Keratinocyte (primary cell): ENCODE measurements at regions not wholly inside any gene's neighbourhood (a gene's known extent, or its start where the extent isn't known, plus 50 kb on each side); places are given as distances from the start of the nearest gene placed in this dataset.

Source experiments
- DNase-seq: peaks from one replicate; pipeline ENCODE4 v3.0.0-alpha.2; 2011; ENCODE audit warnings: low read depth, missing footprints, low spot score
- FAIRE-seq: peaks from 2 replicates; lab custom pipeline; 2011; peaks lifted over from hg19 to GRCh38; lab: Jason Lieb, UNC
- H2AFZ ChIP-seq: 2 replicates; pipeline ENCODE4 v1.6.0; 2012; ENCODE audit warnings: low read length, control low read depth, inconsistent platforms; ENCODE audit not compliant: control insufficient read depth
- H3K27ac ChIP-seq: 2 replicates; pipeline ENCODE4 v1.5.1; 2011; ENCODE audit warnings: low read length; ENCODE audit not compliant: control insufficient read depth, insufficient read depth
- H3K27me3 ChIP-seq: 3 replicates; pipeline ENCODE4 v1.6.0; 2011; ENCODE audit warnings: low read length; ENCODE audit not compliant: control insufficient read depth, insufficient read depth; ENCODE audit errors: extremely low read depth
- H3K36me3 ChIP-seq, 2 experiments: 2 replicates in 1 of 2; 3 replicates in 1 of 2; pipeline ENCODE4 v1.5.1; 2011; ENCODE audit warnings: low read length in 2 of 2, mild to moderate bottlenecking in 1 of 2; ENCODE audit not compliant: control insufficient read depth in 2 of 2, insufficient read depth in 2 of 2; ENCODE audit errors: extremely low read depth in 1 of 2
- H3K4me1 ChIP-seq: 3 replicates; pipeline ENCODE4 v1.5.1; 2011; ENCODE audit warnings: low read length; ENCODE audit not compliant: control insufficient read depth, insufficient read depth; ENCODE audit errors: extremely low read depth
- H3K4me2 ChIP-seq: 3 replicates; pipeline ENCODE4 v1.6.0; 2011; ENCODE audit warnings: low read depth, low read length; ENCODE audit not compliant: control insufficient read depth, insufficient read depth; ENCODE audit errors: extremely low read depth
- H3K4me3 ChIP-seq, 3 experiments: fragments of 200-600 bp in 1 of 3; sonication (generic) in 1 of 3; 2 replicates in 2 of 3; 3 replicates in 1 of 3; pipeline ENCODE4 v1.5.1; 2011 to 2016; ENCODE audit warnings: low read length in 3 of 3, mild to moderate bottlenecking in 3 of 3, control low read depth in 2 of 3, inconsistent platforms in 1 of 3, low read depth in 1 of 3, mixed read lengths in 1 of 3, mixed run types in 1 of 3, moderate library complexity in 1 of 3; ENCODE audit not compliant: control insufficient read depth in 2 of 3, insufficient read depth in 2 of 3; ENCODE audit errors: extremely low read depth in 1 of 3
- H3K79me2 ChIP-seq: 2 replicates; pipeline ENCODE4 v1.6.0; 2012; ENCODE audit warnings: low read length; ENCODE audit not compliant: control insufficient read depth, insufficient read depth
- H3K9ac ChIP-seq: 3 replicates; pipeline ENCODE4 v1.6.0; 2011; ENCODE audit warnings: low read length; ENCODE audit not compliant: control insufficient read depth, insufficient read depth; ENCODE audit errors: extremely low read depth
- H3K9me1 ChIP-seq: 3 replicates; pipeline ENCODE4 v1.6.0; 2011; ENCODE audit warnings: low read length; ENCODE audit not compliant: control insufficient read depth, insufficient read depth; ENCODE audit errors: extremely low read depth
- H3K9me3 ChIP-seq: 2 replicates; pipeline ENCODE4 v1.5.1; 2012; ENCODE audit warnings: low read depth, low read length; ENCODE audit not compliant: control insufficient read depth
- H4K20me1 ChIP-seq: 3 replicates; pipeline ENCODE4 v1.6.0; 2011; ENCODE audit warnings: low read length; ENCODE audit not compliant: control insufficient read depth, insufficient read depth; ENCODE audit errors: extremely low read depth
- CTCF ChIP-seq, 3 experiments: IDR thresholded peaks in 1 of 3; conservative IDR thresholded peaks in 1 of 3; optimal IDR thresholded peaks in 1 of 3; 2 replicates in 2 of 3; 3 replicates in 1 of 3; pipeline versions ENCODE3 to v1.5.1; 2011; ENCODE audit warnings: low read length in 3 of 3, mild to moderate bottlenecking in 3 of 3, moderate library complexity in 2 of 3, control low read depth in 1 of 3, inconsistent platforms in 1 of 3; ENCODE audit not compliant: insufficient read depth in 2 of 3; ENCODE audit errors: extremely low read depth in 1 of 3
- EZH2 ChIP-seq: IDR thresholded peaks from one replicate; pipeline ENCODE4 v1.6.1; 2012; ENCODE audit warnings: inconsistent platforms, mild to moderate bottlenecking, low read length, moderate library complexity
- dilution Hi-C: fragments of 300-500 bp; cut with MboI; formaldehyde crosslinking; loops from one replicate; pipeline ENCODE4 v1.7.0; 2020; ENCODE audit warnings: low sequenced_read_pairs; ENCODE audit not compliant: extremely low pct_ligation_motif_present

- H3K79me2 ChIP-seq: no peaks in the 10 kb centered on the region
- H3K9me1 ChIP-seq: no peaks in the 10 kb centered on the region
- dilution Hi-C loops: no loop called here
- no peak overlapping the region for H3K4me3 ChIP-seq
- no peak overlapping the region for H2AFZ ChIP-seq
- no peak overlapping the region for H3K9ac ChIP-seq
- no peak overlapping the region for H3K27ac ChIP-seq
- no peaks in the 10 kb centered on the region for H3K9me3 ChIP-seq
- TF ChIP-seq EZH2 (no peak), CTCF (optimal IDR thresholded peaks at IDR 0.05 in 1 of 3, IDR thresholded peaks at IDR 0.05 in 1 of 3, conservative IDR thresholded peaks at IDR 0.05 in 1 of 3; ENCODE audit: extremely low read depth in 1 of 3, insufficient read depth in 2 of 3, low read length in 3 of 3) (no peak)
- DNase-seq (no peak), FAIRE-seq (no peak)
- H3K4me1 ChIP-seq: no peaks in the 10 kb centered on the region
- no peaks in the 10 kb centered on the region for H4K20me1 ChIP-seq
- no peaks in the 10 kb centered on the region for H3K36me3 ChIP-seq
- no peaks in the 10 kb centered on the region for H3K27me3 ChIP-seq
- no peak overlapping the region for H3K4me2 ChIP-seq
These were observed 234.6 kb upstream of the CDH19 start for GRCh38 chr18:66838340-66838987.

GRCh38 chr18:66833646-66834045 is 229.8 kb upstream of the CDH19 start:
- Histone ChIP-seq H3K4me2 (no peak overlapping the region), H3K79me2 (no peaks in the 10 kb centered on the region), H3K9me1 (no peaks in the 10 kb centered on the region), H3K27ac (no peak overlapping the region), H3K4me3 (no peak overlapping the region), H4K20me1 (no peaks in the 10 kb centered on the region), H3K9me3 (no peaks in the 10 kb centered on the region), H3K4me1 (no peaks in the 10 kb centered on the region), H2AFZ (no peak overlapping the region), H3K27me3 (no peaks in the 10 kb centered on the region), H3K36me3 (no peaks in the 10 kb centered on the region), H3K9ac (no peak overlapping the region)
- no peak for DNase-seq
- dilution Hi-C loops: no loop called here
- TF ChIP-seq EZH2: no peak
- TF ChIP-seq CTCF (optimal IDR thresholded peaks at IDR 0.05 in 1 of 3, IDR thresholded peaks at IDR 0.05 in 1 of 3, conservative IDR thresholded peaks at IDR 0.05 in 1 of 3; ENCODE audit: extremely low read depth in 1 of 3, insufficient read depth in 2 of 3, low read length in 3 of 3): no peak
- no peak for FAIRE-seq
